Liver (tissue), 8 donors: ENCODE measurements at regions not wholly inside any gene's neighbourhood (a gene's known extent, or its start where the extent isn't known, plus 50 kb on each side); places are given as distances from the start of the nearest gene placed in this dataset.
A peak's percentile ranks its signal among the peaks of the same experiment; 100 is the strongest.

Experiments used
- DNase-seq: peaks from one replicate; pipeline ENCODE4 v3.0.0-alpha.2; 2017; ENCODE audit warnings: low spot score
- H3K27ac ChIP-seq, 2 donors: one replicate each; pipeline ENCODE4 v1.7.0; 2013; ENCODE audit warnings: inconsistent platforms in 2 of 2, low read length in 2 of 2, control low read depth in 1 of 2, low read depth in 1 of 2, mild to moderate bottlenecking in 1 of 2
- H3K27me3 ChIP-seq, 4 donors: one replicate each; pipeline versions ENCODE4 v1.6.1 to v1.7.0; 2013; ENCODE audit warnings: low read length in 3 of 4, inconsistent platforms in 1 of 4, mild to moderate bottlenecking in 1 of 4, moderate library complexity in 1 of 4; ENCODE audit not compliant: control insufficient read depth in 4 of 4, insufficient read depth in 4 of 4
- H3K36me3 ChIP-seq, 4 donors: one replicate each; pipeline versions ENCODE4 v1.6.1 to v1.7.0; 2013; ENCODE audit warnings: low read length in 3 of 4, mild to moderate bottlenecking in 3 of 4, low read depth in 1 of 4, moderate library complexity in 1 of 4; ENCODE audit not compliant: control insufficient read depth in 4 of 4, insufficient read depth in 3 of 4
- H3K4me1 ChIP-seq, 4 donors: one replicate each; pipeline versions ENCODE4 v1.6.1 to v1.7.0; 2013; ENCODE audit warnings: low read length in 3 of 4, mild to moderate bottlenecking in 3 of 4, moderate library complexity in 1 of 4; ENCODE audit not compliant: control insufficient read depth in 4 of 4, insufficient read depth in 4 of 4
- H3K4me3 ChIP-seq, 3 donors: one replicate each; pipeline versions ENCODE4 v1.6.1 to v1.7.0; 2013; ENCODE audit warnings: low read length in 3 of 3, control low read depth in 1 of 3, low read depth in 1 of 3, mild to moderate bottlenecking in 1 of 3
- H3K9ac ChIP-seq, 2 donors: one replicate each; pipeline ENCODE4 v1.7.0; 2013; ENCODE audit warnings: low read length in 2 of 2, mild to moderate bottlenecking in 2 of 2, moderate library complexity in 2 of 2, control low read depth in 1 of 2, low read depth in 1 of 2
- H3K9me3 ChIP-seq, 4 donors: one replicate each; pipeline versions ENCODE4 v1.6.1 to v1.7.0; 2013; ENCODE audit warnings: low read length in 3 of 4; ENCODE audit not compliant: control insufficient read depth in 4 of 4
- ATF3 ChIP-seq: IDR thresholded peaks from 2 replicates; pipeline ENCODE4 v1.6.1; 2016; ENCODE audit warnings: antibody characterized with exemption
- CTCF ChIP-seq: fragments of 150-350 bp; IDR thresholded peaks from 2 replicates; pipeline ENCODE4 v1.5.1; 2017; ENCODE audit warnings: improper control_type of control experiment, low read depth, low read length; ENCODE audit not compliant: missing input control
- EGR1 ChIP-seq, 2 donors: IDR thresholded peaks; 2 replicates each; pipeline ENCODE4 v1.6.1; 2016 to 2018; ENCODE audit warnings: antibody characterized with exemption in 2 of 2, low read depth in 2 of 2
- FOXA1 ChIP-seq: IDR thresholded peaks from 2 replicates; pipeline ENCODE4 v1.6.1; 2016; ENCODE audit warnings: antibody characterized with exemption
- FOXA2 ChIP-seq: IDR thresholded peaks from 2 replicates; pipeline ENCODE4 v1.6.1; 2016; ENCODE audit warnings: antibody characterized with exemption
- GABPA ChIP-seq, 2 donors: IDR thresholded peaks in 1 of 2; conservative IDR thresholded peaks in 1 of 2; 2 replicates each; pipeline ENCODE4 v1.6.1; 2016; ENCODE audit warnings: antibody characterized with exemption in 2 of 2, mild to moderate bottlenecking in 1 of 2, moderate library complexity in 1 of 2
- HNF4A ChIP-seq, 2 donors: conservative IDR thresholded peaks; 2 replicates each; pipeline ENCODE4 v1.6.1; 2016; ENCODE audit warnings: antibody characterized with exemption in 2 of 2, mild to moderate bottlenecking in 2 of 2
- HNF4G ChIP-seq: IDR thresholded peaks from 2 replicates; pipeline ENCODE4 v1.6.1; 2016; ENCODE audit warnings: antibody characterized with exemption
- JUND ChIP-seq, 2 donors: IDR thresholded peaks; 2 replicates each; pipeline ENCODE4 v1.6.1; 2016; ENCODE audit warnings: antibody characterized with exemption in 2 of 2
- NR2F2 ChIP-seq: IDR thresholded peaks from 2 replicates; pipeline ENCODE4 v1.6.1; 2016; ENCODE audit warnings: antibody characterized with exemption
- RXRA ChIP-seq, 2 donors: IDR thresholded peaks; 2 replicates each; pipeline ENCODE4 v1.6.1; 2017 to 2018; ENCODE audit warnings: antibody characterized with exemption in 2 of 2, mild to moderate bottlenecking in 1 of 2
- SP1 ChIP-seq: IDR thresholded peaks from 2 replicates; pipeline ENCODE4 v1.6.1; 2018; ENCODE audit warnings: antibody characterized with exemption, mild to moderate bottlenecking
- TAF1 ChIP-seq: conservative IDR thresholded peaks from 2 replicates; pipeline ENCODE4 v1.6.1; 2016; ENCODE audit warnings: antibody characterized with exemption, mild to moderate bottlenecking
- YY1 ChIP-seq: IDR thresholded peaks from 2 replicates; pipeline ENCODE4 v1.6.1; 2016; ENCODE audit warnings: antibody characterized with exemption, mild to moderate bottlenecking
- whole genome bisulfite sequencing: extraction: QIAGEN DNeasy Blood & Tissue Kit; methylation state at CpG from one replicate; pipeline ENCODE4 v1.1.7; 2013; 5-methylcytosine and 5-hydroxymethylcytosine counted together
- TF ChIP-seq, protein P1 (sequence below): IDR thresholded peaks from 2 replicates; pipeline ENCODE4 v1.6.1; 2016; ENCODE audit warnings: antibody characterized with exemption
- TF ChIP-seq, protein P2 (sequence below): IDR thresholded peaks from 2 replicates; pipeline ENCODE4 v1.6.1; 2016; ENCODE audit warnings: antibody characterized with exemption, mild to moderate bottlenecking
- TF ChIP-seq, protein P3 (sequence below): IDR thresholded peaks from 2 replicates; pipeline ENCODE4 v1.6.1; 2016; ENCODE audit warnings: antibody characterized with exemption
- donor health status: healthy.
- donor health status: healthy.
- donor health status: healthy.
- donor health status: healthy.
- donor health status: healthy.

DNA sequence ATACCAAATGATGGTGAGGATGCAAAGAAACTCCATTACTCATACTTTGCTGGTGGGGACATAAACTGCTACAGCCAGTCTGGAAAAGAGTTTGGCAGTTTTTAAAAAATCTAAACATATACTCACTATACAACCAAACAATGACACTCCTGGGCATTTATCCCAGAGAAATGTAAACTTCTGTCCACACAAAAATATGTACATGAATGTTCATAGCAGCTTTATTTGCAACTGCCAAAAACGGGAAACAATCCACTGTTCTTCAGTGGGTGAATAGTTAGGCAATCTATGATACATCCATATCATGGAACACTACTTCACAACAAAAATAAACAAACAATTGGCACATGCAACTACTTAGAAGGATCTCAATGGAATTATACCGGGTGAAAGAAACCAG is 276.4 kb upstream of the SP8 start:
- H3K36me3 ChIP-seq = no peaks in the 10 kb centered on the region
- WGBS = 85% methylated on average over 2 of the region's 2 CpGs
- H3K27me3 ChIP-seq = no peaks in the 10 kb centered on the region
- H3K9me3 ChIP-seq = peaks cover 0 to 2% (median 0%) of the 10 kb centered on the region in 4 donors
- no peak for DNase-seq
- H3K9ac ChIP-seq = no peak overlapping the region
- no peaks in the 10 kb centered on the region for H3K4me1 ChIP-seq
- no peak overlapping the region for H3K27ac ChIP-seq
- no peak for TF ChIP-seq EGR1 (IDR thresholded peaks at IDR 0.05; ENCODE audit: low read depth in 2 of 2)
- TF ChIP-seq YY1 = no peak
- no peak for TF ChIP-seq SP1
- TF ChIP-seq CTCF = no peak
- TF ChIP-seq HNF4A (conservative IDR thresholded peaks at IDR 0.05) = no peak
- TF ChIP-seq FOXA1 = no peak
- TF ChIP-seq, protein P1, sequence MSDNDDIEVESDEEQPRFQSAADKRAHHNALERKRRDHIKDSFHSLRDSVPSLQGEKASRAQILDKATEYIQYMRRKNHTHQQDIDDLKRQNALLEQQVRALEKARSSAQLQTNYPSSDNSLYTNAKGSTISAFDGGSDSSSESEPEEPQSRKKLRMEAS = no peak
- TF ChIP-seq TAF1 = no peak
- TF ChIP-seq FOXA2 = no peak
- TF ChIP-seq, protein P2, sequence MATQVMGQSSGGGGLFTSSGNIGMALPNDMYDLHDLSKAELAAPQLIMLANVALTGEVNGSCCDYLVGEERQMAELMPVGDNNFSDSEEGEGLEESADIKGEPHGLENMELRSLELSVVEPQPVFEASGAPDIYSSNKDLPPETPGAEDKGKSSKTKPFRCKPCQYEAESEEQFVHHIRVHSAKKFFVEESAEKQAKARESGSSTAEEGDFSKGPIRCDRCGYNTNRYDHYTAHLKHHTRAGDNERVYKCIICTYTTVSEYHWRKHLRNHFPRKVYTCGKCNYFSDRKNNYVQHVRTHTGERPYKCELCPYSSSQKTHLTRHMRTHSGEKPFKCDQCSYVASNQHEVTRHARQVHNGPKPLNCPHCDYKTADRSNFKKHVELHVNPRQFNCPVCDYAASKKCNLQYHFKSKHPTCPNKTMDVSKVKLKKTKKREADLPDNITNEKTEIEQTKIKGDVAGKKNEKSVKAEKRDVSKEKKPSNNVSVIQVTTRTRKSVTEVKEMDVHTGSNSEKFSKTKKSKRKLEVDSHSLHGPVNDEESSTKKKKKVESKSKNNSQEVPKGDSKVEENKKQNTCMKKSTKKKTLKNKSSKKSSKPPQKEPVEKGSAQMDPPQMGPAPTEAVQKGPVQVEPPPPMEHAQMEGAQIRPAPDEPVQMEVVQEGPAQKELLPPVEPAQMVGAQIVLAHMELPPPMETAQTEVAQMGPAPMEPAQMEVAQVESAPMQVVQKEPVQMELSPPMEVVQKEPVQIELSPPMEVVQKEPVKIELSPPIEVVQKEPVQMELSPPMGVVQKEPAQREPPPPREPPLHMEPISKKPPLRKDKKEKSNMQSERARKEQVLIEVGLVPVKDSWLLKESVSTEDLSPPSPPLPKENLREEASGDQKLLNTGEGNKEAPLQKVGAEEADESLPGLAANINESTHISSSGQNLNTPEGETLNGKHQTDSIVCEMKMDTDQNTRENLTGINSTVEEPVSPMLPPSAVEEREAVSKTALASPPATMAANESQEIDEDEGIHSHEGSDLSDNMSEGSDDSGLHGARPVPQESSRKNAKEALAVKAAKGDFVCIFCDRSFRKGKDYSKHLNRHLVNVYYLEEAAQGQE = no peak
- no peak for TF ChIP-seq HNF4G
- TF ChIP-seq GABPA (IDR thresholded peaks at IDR 0.05 in 1 of 2, conservative IDR thresholded peaks at IDR 0.05 in 1 of 2) = no peak
- no peak overlapping the region for H3K4me3 ChIP-seq

DNA sequence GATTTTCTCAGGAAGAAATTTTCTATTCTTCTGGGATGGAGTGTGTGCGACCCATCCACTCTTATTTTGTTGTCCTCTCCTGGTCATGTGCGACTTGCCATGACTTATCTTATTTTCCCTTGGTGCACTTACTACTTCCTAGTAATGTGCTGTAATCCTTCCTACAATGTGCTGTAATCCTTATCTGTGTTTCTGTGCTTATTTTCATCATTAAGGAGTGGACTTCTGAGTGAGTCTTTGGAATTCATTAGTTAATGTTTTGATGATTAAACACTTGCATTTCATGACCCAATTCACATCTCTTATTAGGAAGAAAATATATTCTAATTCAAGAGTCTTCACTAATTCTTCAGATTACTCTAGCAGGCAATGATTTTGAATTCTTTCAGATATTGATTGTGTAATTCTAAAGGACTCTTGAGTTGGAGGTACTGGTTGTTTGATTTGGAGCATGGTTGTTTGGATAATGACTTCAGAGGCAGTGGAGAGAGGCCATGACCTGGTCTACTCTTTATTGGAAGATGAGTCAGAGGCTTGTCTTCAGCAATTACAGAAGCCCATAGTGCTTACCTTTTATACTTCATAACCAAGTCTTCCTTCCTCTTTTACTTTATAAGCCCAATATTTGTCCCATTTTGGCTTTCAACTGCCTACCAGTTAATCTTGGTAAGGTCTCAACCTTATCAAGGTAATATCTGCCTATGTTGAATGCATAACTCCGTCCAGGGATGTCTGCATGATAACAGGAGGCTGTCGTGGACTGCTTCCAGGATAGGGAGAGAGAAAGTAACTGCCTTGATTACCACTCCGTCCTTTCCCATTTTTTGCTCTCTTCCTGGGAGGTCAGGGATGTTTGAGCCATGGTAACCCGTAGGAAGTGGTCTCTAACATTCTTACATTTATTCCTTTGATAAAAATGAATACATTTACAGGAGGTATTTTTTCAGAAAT is 278.3 kb upstream of the SP8 start:
- Histone ChIP-seq H3K4me3 (no peak overlapping the region), H3K9me3 (peaks cover 0 to 2% (median 0%) of the 10 kb centered on the region in 4 donors), H3K27ac (no peak overlapping the region), H3K36me3 (no peaks in the 10 kb centered on the region), H3K27me3 (no peaks in the 10 kb centered on the region), H3K9ac (no peak overlapping the region), H3K4me1 (no peaks in the 10 kb centered on the region)
- WGBS = 71% methylated on average over 6 of the region's 6 CpGs
- TF ChIP-seq ATF3 (peak; percentile 24), FOXA2 (no peak), EGR1 (IDR thresholded peaks at IDR 0.05; ENCODE audit: low read depth in 2 of 2) (no peak), FOXA1 (no peak), TAF1 (no peak), HNF4A (conservative IDR thresholded peaks at IDR 0.05) (peak in 1 of 2 donors; percentile 40), GABPA (IDR thresholded peaks at IDR 0.05 in 1 of 2, conservative IDR thresholded peaks at IDR 0.05 in 1 of 2) (no peak), NR2F2 (no peak), JUND (IDR thresholded peaks at IDR 0.05) (peak in 1 of 2 donors; percentile 80), RXRA (IDR thresholded peaks at IDR 0.05) (peak in 1 of 2 donors; percentile 57), HNF4G (no peak), YY1 (no peak)
- TF ChIP-seq, protein P2 = no peak
- TF ChIP-seq, protein P3, sequence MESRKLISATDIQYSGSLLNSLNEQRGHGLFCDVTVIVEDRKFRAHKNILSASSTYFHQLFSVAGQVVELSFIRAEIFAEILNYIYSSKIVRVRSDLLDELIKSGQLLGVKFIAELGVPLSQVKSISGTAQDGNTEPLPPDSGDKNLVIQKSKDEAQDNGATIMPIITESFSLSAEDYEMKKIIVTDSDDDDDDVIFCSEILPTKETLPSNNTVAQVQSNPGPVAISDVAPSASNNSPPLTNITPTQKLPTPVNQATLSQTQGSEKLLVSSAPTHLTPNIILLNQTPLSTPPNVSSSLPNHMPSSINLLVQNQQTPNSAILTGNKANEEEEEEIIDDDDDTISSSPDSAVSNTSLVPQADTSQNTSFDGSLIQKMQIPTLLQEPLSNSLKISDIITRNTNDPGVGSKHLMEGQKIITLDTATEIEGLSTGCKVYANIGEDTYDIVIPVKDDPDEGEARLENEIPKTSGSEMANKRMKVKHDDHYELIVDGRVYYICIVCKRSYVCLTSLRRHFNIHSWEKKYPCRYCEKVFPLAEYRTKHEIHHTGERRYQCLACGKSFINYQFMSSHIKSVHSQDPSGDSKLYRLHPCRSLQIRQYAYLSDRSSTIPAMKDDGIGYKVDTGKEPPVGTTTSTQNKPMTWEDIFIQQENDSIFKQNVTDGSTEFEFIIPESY = no peak
- TF ChIP-seq, protein P1 = no peak
- no peak for DNase-seq
